GM12878 (cell line): ENCODE measurements at regions not wholly inside any gene's neighbourhood (a gene's known extent, or its start where the extent isn't known, plus 50 kb on each side); places are given as distances from the start of the nearest gene placed in this dataset.

ENCODE experiments used
- BRCA1 ChIP-seq: IDR thresholded peaks from 2 replicates; pipeline ENCODE4 v1.6.1; 2011; ENCODE audit warnings: low read depth, low read length, improper control_type of control experiment
- KDM1A ChIP-seq: fragments of 200-600 bp; sonication (generic); IDR thresholded peaks from 2 replicates; pipeline ENCODE4 v1.6.1; 2016; ENCODE audit warnings: borderline replicate concordance
- PAX8 ChIP-seq: fragments of 450-650 bp; IDR thresholded peaks from 2 replicates; pipeline ENCODE4 v1.6.1; 2017; ENCODE audit warnings: mild to moderate bottlenecking, moderate library complexity
- PML ChIP-seq: IDR thresholded peaks from 2 replicates; pipeline ENCODE4 v1.6.1; 2012; ENCODE audit warnings: low read length, inconsistent platforms
- POLR2A ChIP-seq: IDR thresholded peaks from 2 replicates; pipeline ENCODE4 v1.6.1; 2011; ENCODE audit warnings: low read depth, mild to moderate bottlenecking, low read length
- RCOR1 ChIP-seq: conservative IDR thresholded peaks from 2 replicates; pipeline ENCODE4 v1.6.1; 2012; ENCODE audit warnings: low read depth, low read length, improper control_type of control experiment
- ZNF592 ChIP-seq: fragments of 450-650 bp; IDR thresholded peaks from 2 replicates; pipeline ENCODE4 v1.6.1; 2017; ENCODE audit warnings: mild to moderate bottlenecking, moderate library complexity
- ZNF622 ChIP-seq: fragments of 450-650 bp; IDR thresholded peaks from 2 replicates; pipeline ENCODE4 v1.6.1; 2017; ENCODE audit warnings: mild to moderate bottlenecking, inconsistent platforms
- TF ChIP-seq, protein P1 (sequence below): fragments of 450-650 bp; IDR thresholded peaks from 2 replicates; pipeline ENCODE4 v1.6.1; 2018; ENCODE audit warnings: borderline replicate concordance, mild to moderate bottlenecking; ENCODE audit not compliant: partially characterized antibody

GRCh38 chr13:105307776-105308175 lies 1227.7 kb downstream of the EFNB2 start (continued):
- no peak for TF ChIP-seq KDM1A
- TF ChIP-seq POLR2A = no peak
- TF ChIP-seq BRCA1 = no peak
- TF ChIP-seq PAX8 = no peak
- TF ChIP-seq RCOR1 = no peak
- TF ChIP-seq ZNF592 = no peak
- TF ChIP-seq ZNF622 = no peak
- TF ChIP-seq, protein P1, sequence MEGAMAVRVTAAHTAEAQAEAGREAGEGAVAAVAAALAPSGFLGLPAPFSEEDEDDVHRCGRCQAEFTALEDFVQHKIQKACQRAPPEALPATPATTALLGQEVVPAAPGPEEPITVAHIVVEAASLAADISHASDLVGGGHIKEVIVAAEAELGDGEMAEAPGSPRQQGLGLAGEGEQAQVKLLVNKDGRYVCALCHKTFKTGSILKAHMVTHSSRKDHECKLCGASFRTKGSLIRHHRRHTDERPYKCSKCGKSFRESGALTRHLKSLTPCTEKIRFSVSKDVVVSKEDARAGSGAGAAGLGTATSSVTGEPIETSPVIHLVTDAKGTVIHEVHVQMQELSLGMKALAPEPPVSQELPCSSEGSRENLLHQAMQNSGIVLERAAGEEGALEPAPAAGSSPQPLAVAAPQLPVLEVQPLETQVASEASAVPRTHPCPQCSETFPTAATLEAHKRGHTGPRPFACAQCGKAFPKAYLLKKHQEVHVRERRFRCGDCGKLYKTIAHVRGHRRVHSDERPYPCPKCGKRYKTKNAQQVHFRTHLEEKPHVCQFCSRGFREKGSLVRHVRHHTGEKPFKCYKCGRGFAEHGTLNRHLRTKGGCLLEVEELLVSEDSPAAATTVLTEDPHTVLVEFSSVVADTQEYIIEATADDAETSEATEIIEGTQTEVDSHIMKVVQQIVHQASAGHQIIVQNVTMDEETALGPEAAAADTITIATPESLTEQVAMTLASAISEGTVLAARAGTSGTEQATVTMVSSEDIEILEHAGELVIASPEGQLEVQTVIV = no peak
- TF ChIP-seq PML = no peak
- TF ChIP-seq, all 136 proteins: peak for 0
